ENCODE measurements at regions not wholly inside any gene's neighbourhood (a gene's known extent, or its start where the extent isn't known, plus 50 kb on each side); places are given as distances from the start of the nearest gene placed in this dataset.

DNA sequence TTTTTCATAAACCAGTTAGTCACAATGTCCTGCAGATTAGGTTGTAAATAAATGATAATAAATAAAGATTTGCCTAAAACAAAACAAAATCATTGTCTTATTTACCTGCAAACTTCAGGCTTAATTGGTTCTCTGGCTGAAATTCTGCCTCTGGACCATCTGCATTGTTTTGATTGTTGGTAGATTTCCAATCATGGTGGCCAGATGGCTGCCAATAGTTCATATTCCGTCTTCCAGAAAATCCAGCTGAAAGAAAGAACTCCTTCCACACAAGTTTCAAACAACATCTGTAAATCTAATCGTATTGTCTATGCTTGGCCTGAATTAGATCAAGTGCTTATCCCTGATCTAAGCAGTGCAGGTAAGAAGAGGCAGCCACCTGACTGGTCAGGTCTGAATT lies 771.1 kb upstream of the ZEB2 start:
- H3K27ac Mint-ChIP-seq: no peak overlapping the region
- H3K4me3 Mint-ChIP-seq (ENCODE audit: low read depth): no peak overlapping the region
- DNase-seq (ENCODE audit: low spot score, unreplicated experiment): no peak
- TF ChIP-seq, protein P1, sequence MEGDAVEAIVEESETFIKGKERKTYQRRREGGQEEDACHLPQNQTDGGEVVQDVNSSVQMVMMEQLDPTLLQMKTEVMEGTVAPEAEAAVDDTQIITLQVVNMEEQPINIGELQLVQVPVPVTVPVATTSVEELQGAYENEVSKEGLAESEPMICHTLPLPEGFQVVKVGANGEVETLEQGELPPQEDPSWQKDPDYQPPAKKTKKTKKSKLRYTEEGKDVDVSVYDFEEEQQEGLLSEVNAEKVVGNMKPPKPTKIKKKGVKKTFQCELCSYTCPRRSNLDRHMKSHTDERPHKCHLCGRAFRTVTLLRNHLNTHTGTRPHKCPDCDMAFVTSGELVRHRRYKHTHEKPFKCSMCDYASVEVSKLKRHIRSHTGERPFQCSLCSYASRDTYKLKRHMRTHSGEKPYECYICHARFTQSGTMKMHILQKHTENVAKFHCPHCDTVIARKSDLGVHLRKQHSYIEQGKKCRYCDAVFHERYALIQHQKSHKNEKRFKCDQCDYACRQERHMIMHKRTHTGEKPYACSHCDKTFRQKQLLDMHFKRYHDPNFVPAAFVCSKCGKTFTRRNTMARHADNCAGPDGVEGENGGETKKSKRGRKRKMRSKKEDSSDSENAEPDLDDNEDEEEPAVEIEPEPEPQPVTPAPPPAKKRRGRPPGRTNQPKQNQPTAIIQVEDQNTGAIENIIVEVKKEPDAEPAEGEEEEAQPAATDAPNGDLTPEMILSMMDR (IDR thresholded peaks at IDR 0.05; ENCODE audit: unreplicated experiment): no peak
- no peaks in the 10 kb centered on the region for H3K9me3 Mint-ChIP-seq (ENCODE audit: low read depth)
- no peaks in the 10 kb centered on the region for H3K27me3 Mint-ChIP-seq
- peaks cover 5% of the 10 kb centered on the region for H3K4me1 Mint-ChIP-seq (ENCODE audit: low read depth)
- H3K36me3 Mint-ChIP-seq (ENCODE audit: insufficient read depth): no peaks in the 10 kb centered on the region

GRCh38 chr2:145289946-145290345 lies 770.0 kb upstream of the ZEB2 start:
- H3K27me3 Mint-ChIP-seq: no peaks in the 10 kb centered on the region
- H3K4me1 Mint-ChIP-seq (ENCODE audit: low read depth): peaks cover 5% of the 10 kb centered on the region
- no peak overlapping the region for H3K4me3 Mint-ChIP-seq (ENCODE audit: low read depth)

DNA sequence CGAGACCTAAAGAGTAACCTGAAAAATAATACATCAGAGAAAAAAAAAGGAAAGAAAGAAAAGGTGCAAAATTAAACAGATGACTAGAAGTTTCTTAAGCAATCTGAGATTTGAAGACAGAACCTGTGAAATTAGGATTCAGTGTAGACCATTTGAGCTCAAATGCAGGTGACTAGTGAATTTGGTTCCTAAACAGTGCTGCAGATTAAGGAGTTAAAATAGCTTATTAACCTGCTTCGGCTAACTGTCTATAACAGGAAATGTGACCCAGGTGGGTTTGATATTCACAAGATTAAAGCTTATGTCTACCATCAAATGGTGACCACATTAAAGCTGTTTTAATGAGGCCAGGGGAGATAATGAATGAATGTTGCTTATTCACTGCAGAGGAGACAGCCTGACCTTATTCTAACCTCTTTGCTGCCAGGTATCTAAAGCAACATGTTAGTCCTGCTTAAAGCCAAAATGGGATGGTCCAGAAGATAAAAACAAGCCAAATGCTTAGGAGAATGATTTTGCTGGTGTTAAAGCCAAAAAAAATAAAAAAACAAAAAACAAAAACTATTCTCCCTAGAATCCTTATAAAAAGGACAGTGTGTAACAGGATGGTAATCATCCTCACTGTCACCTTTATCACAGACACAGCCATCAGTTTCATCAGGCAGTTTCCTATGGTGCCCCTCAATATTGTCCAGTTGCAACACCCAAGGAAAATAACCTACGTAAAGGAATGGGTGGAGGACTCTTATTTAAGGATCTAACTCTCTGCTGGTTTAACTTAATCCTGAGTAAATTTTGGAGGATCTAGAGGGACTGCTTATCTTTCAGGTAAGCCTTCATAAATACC lies 769.0 kb upstream of the ZEB2 start:
- no peak overlapping the region for H3K4me3 Mint-ChIP-seq (ENCODE audit: low read depth)
- H3K27me3 Mint-ChIP-seq: no peaks in the 10 kb centered on the region
- no peaks in the 10 kb centered on the region for H3K9me3 Mint-ChIP-seq (ENCODE audit: low read depth)
- peaks cover 8% of the 10 kb centered on the region for H3K4me1 Mint-ChIP-seq (ENCODE audit: low read depth)
- TF ChIP-seq, protein P1 (IDR thresholded peaks at IDR 0.05; ENCODE audit: unreplicated experiment): no peak
- no peak overlapping the region for H3K27ac Mint-ChIP-seq
- no peaks in the 10 kb centered on the region for H3K36me3 Mint-ChIP-seq (ENCODE audit: insufficient read depth)
- DNase-seq (ENCODE audit: low spot score, unreplicated experiment): no peak

More at GRCh38 chr2:145289946-145290345, 770.0 kb upstream of the ZEB2 start:
- no peaks in the 10 kb centered on the region for H3K36me3 Mint-ChIP-seq (ENCODE audit: insufficient read depth)
- TF ChIP-seq, protein P1 (IDR thresholded peaks at IDR 0.05; ENCODE audit: unreplicated experiment): no peak
- DNase-seq (ENCODE audit: low spot score, unreplicated experiment): no peak
- no peak overlapping the region for H3K27ac Mint-ChIP-seq
- H3K9me3 Mint-ChIP-seq (ENCODE audit: low read depth): no peaks in the 10 kb centered on the region

- no peaks in the 10 kb centered on the region for H3K36me3 Mint-ChIP-seq (ENCODE audit: insufficient read depth)
- TF ChIP-seq, protein P1 (IDR thresholded peaks at IDR 0.05; ENCODE audit: unreplicated experiment): no peak
- H3K4me3 Mint-ChIP-seq (ENCODE audit: low read depth): no peak overlapping the region
- DNase-seq (ENCODE audit: low spot score, unreplicated experiment): no peak
- no peak overlapping the region for H3K27ac Mint-ChIP-seq
- H3K4me1 Mint-ChIP-seq (ENCODE audit: low read depth): peaks cover 10% of the 10 kb centered on the region
- no peaks in the 10 kb centered on the region for H3K27me3 Mint-ChIP-seq
- H3K9me3 Mint-ChIP-seq (ENCODE audit: low read depth): no peaks in the 10 kb centered on the region
Measured at GRCh38 chr2:145287736-145288135, 767.8 kb upstream of the ZEB2 start.

DNA sequence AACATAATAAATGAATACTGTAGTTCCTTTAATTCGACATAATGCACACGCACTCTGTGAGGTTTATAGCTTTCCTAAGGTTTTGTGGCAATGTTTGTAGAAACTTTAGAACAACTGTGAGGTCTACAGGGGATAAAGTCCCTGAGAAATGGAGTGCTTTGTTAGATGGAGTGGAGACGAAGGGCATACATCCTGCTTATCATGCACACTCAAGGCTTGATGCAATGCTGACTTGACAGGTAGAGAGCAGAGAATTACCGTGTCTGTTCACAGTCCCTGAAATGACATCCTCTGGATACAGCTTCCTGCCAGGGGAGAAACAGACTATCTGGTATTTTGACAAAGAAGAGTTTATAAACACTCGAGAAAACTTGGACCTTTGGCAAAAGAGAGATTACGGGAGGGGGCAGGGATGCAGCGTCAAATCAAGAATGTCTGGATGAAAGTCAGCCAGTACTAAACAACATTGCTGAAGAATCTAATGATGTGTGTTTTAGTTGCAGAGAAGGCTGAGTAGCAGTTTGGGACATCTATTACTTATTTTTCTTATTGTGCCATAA lies 766.9 kb upstream of the ZEB2 start:
- Mint-ChIP-seq H3K27ac (no peak overlapping the region), H3K4me3 (ENCODE audit: low read depth) (no peak overlapping the region), H3K9me3 (ENCODE audit: low read depth) (peaks cover under 1% of the 10 kb centered on the region), H3K27me3 (no peaks in the 10 kb centered on the region), H3K4me1 (ENCODE audit: low read depth) (peaks cover 10% of the 10 kb centered on the region), H3K36me3 (ENCODE audit: insufficient read depth) (no peaks in the 10 kb centered on the region)
- TF ChIP-seq, protein P1 (IDR thresholded peaks at IDR 0.05; ENCODE audit: unreplicated experiment): no peak
- DNase-seq (ENCODE audit: low spot score, unreplicated experiment): no peak

All from progenitor cell of endocrine pancreas (in vitro differentiated cells).